Trophoblast cell (in vitro differentiated cells and primary cell): ENCODE measurements at regions not wholly inside any gene's neighbourhood (a gene's known extent, or its start where the extent isn't known, plus 50 kb on each side); places are given as distances from the start of the nearest gene placed in this dataset.
"Not testable (repeated sequence)": the region's sequence is repeated elsewhere in the genome, so short reads cannot be mapped to it uniquely, and the experiment has no call there.

Experiments
- DNase-seq, 2 donors: peaks; one replicate each; pipeline ENCODE4 v3.0.0-alpha.2; 2016
- H2AFZ ChIP-seq: 2 replicates; pipeline ENCODE4 v1.6.1; 2013; ENCODE audit warnings: low read length, moderate library complexity, mild to moderate bottlenecking; ENCODE audit not compliant: insufficient read depth, poor library complexity
- H2AK5ac ChIP-seq: 2 replicates; pipeline ENCODE4 v1.6.1; 2013; ENCODE audit warnings: mild to moderate bottlenecking, low read length
- H2BK120ac ChIP-seq: 2 replicates; pipeline ENCODE4 v1.6.1; 2013; ENCODE audit warnings: low read length, mild to moderate bottlenecking, moderate library complexity; ENCODE audit not compliant: insufficient read depth, poor library complexity
- H2BK12ac ChIP-seq: 2 replicates; pipeline ENCODE4 v1.6.1; 2013; ENCODE audit warnings: mild to moderate bottlenecking, low read length, moderate library complexity
- H2BK5ac ChIP-seq: 2 replicates; pipeline ENCODE4 v1.6.1; 2013; ENCODE audit warnings: low read length, low read depth, moderate library complexity, mild to moderate bottlenecking; ENCODE audit not compliant: poor library complexity
- H3K14ac ChIP-seq: 2 replicates; pipeline ENCODE4 v1.6.1; 2013; ENCODE audit warnings: mild to moderate bottlenecking, low read length
- H3K18ac ChIP-seq: 2 replicates; pipeline ENCODE4 v1.6.1; 2013; ENCODE audit warnings: mild to moderate bottlenecking, low read length
- H3K23ac ChIP-seq: 2 replicates; pipeline ENCODE4 v1.6.1; 2013; ENCODE audit warnings: low read length
- H3K27ac ChIP-seq: 2 replicates; pipeline ENCODE4 v1.5.1; 2013; ENCODE audit warnings: low read depth, mild to moderate bottlenecking, inconsistent platforms, low read length, moderate library complexity
- H3K27me3 ChIP-seq: 2 replicates; pipeline ENCODE4 v1.6.1; 2013; ENCODE audit warnings: inconsistent platforms, mild to moderate bottlenecking, low read length, moderate library complexity; ENCODE audit not compliant: insufficient read depth
- H3K36me3 ChIP-seq, 2 experiments: 1 replicate in 1 of 2; 2 replicates in 1 of 2; pipeline ENCODE4 v1.6.1; 2013; ENCODE audit warnings: low read length in 2 of 2, mild to moderate bottlenecking in 2 of 2, moderate library complexity in 1 of 2; ENCODE audit not compliant: insufficient read depth in 2 of 2, control insufficient read depth in 1 of 2
- H3K4ac ChIP-seq: 2 replicates; pipeline ENCODE4 v1.6.1; 2013; ENCODE audit warnings: low read depth, mild to moderate bottlenecking, low read length, moderate library complexity
- H3K4me1 ChIP-seq, 2 experiments: 1 replicate in 1 of 2; 2 replicates in 1 of 2; pipeline ENCODE4 v1.6.1; 2013; ENCODE audit warnings: low read length in 2 of 2, mild to moderate bottlenecking in 2 of 2, moderate library complexity in 1 of 2; ENCODE audit not compliant: insufficient read depth in 2 of 2, control insufficient read depth in 1 of 2
- H3K4me2 ChIP-seq: 2 replicates; pipeline ENCODE4 v1.6.1; 2013; ENCODE audit warnings: inconsistent platforms, mild to moderate bottlenecking, low read length, moderate library complexity
- H3K4me3 ChIP-seq: 2 replicates; pipeline ENCODE4 v1.5.1; 2013; ENCODE audit warnings: mild to moderate bottlenecking, low read depth, low read length, inconsistent platforms
- H3K79me1 ChIP-seq: one replicate; pipeline ENCODE4 v1.6.1; 2013; ENCODE audit warnings: low read length
- H3K79me2 ChIP-seq: 2 replicates; pipeline ENCODE4 v1.6.1; 2013; ENCODE audit warnings: low read length, mild to moderate bottlenecking; ENCODE audit not compliant: control insufficient read depth, insufficient read depth, poor library complexity
- H3K9ac ChIP-seq: 2 replicates; pipeline ENCODE4 v1.6.1; 2013; ENCODE audit warnings: mild to moderate bottlenecking, low read length
- H3K9me3 ChIP-seq: 2 replicates; pipeline ENCODE4 v1.6.1; 2013; ENCODE audit warnings: low read depth, mild to moderate bottlenecking, control low read depth, inconsistent platforms, low read length; ENCODE audit not compliant: insufficient read depth
- H4K12ac ChIP-seq: 2 replicates; pipeline ENCODE4 v1.6.1; 2013; ENCODE audit warnings: low read depth, mild to moderate bottlenecking, low read length, moderate library complexity
- H4K8ac ChIP-seq: 2 replicates; pipeline ENCODE4 v1.6.1; 2013; ENCODE audit warnings: low read depth, mild to moderate bottlenecking, low read length, moderate library complexity
- H4K91ac ChIP-seq: one replicate; pipeline ENCODE4 v1.6.1; 2013; ENCODE audit warnings: low read depth, mild to moderate bottlenecking, low read length, moderate library complexity
- WGBS: extraction: QIAGEN DNeasy Blood & Tissue Kit; methylation state at CpG from one replicate; pipeline ENCODE4 v1.1.7; 2013; ENCODE audit warnings: missing lambda C conversion rate; ENCODE audit not compliant: insufficient read length, insufficient coverage; ENCODE audit errors: extremely low coverage; 5-methylcytosine and 5-hydroxymethylcytosine counted together

DNA sequence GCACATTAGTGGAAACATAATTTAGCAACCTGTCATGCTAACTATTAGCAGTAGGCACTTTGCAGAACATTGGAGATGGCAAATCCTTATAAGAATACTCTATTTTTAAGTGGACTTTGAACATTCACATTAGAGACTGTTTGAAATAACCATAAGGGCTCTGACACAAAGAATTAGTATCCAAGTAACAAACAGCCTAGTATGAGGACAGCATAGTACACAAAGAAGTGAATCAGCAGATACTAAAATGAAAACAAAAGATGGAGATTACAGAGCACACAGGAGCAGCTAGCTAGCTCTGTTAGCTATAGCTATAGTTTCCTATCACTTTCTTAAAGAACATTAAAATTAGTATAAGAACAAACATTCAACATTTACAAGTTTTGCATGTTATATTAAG is 256.3 kb upstream of the SPOPL start:
- no peak for DNase-seq
- no peak overlapping the region for H3K4ac ChIP-seq
- H2BK12ac ChIP-seq = no peak overlapping the region
- H4K8ac ChIP-seq = no peak overlapping the region
- H3K79me1 ChIP-seq = no peaks in the 10 kb centered on the region
- peaks cover 4 to 7% of the 10 kb centered on the region in 2 experiments for H3K4me1 ChIP-seq
- H4K12ac ChIP-seq = no peak overlapping the region
- no peaks in the 10 kb centered on the region for H3K27me3 ChIP-seq
- no peak overlapping the region for H2BK120ac ChIP-seq
- no peak overlapping the region for H2AK5ac ChIP-seq
- H3K9me3 ChIP-seq = no peaks in the 10 kb centered on the region
- H3K18ac ChIP-seq = no peak overlapping the region
- no peak overlapping the region for H3K9ac ChIP-seq
- H3K23ac ChIP-seq = no peak overlapping the region
- no peak overlapping the region for H3K27ac ChIP-seq
- H2AFZ ChIP-seq = no peak overlapping the region
- H3K79me2 ChIP-seq = no peaks in the 10 kb centered on the region
- no peak overlapping the region for H2BK5ac ChIP-seq
- H3K4me2 ChIP-seq = no peak overlapping the region
- no peak overlapping the region for H3K14ac ChIP-seq
- H4K91ac ChIP-seq = no peak overlapping the region
- H3K36me3 ChIP-seq = no peaks in the 10 kb centered on the region
- no peak overlapping the region for H3K4me3 ChIP-seq

DNA sequence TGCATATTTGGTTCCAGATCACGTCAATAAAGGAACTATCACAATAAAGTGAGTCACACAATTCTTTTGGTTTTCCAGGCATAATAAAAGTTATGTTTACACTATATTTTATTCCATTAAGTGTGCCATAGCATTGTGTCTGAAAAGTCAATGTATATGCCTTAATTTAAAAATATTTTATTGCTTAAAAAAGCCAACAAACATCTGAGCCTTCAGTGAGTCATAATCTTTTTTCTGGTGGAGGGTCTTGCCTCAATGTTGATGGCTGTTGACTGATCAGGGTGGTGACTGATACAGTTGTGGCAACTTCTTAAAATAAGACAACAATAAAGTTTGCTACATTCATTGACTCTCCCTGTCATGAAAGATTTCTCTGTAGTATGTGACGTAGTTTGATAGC is 254.3 kb upstream of the SPOPL start:
- H3K27ac ChIP-seq = no peak overlapping the region
- no peak overlapping the region for H3K4ac ChIP-seq
- no peak overlapping the region for H4K91ac ChIP-seq
- H2AFZ ChIP-seq = no peak overlapping the region
- H3K18ac ChIP-seq = no peak overlapping the region
- DNase-seq = no peak
- no peaks in the 10 kb centered on the region for H3K79me2 ChIP-seq
- peaks cover 4 to 7% of the 10 kb centered on the region in 2 experiments for H3K4me1 ChIP-seq
- H3K79me1 ChIP-seq = no peaks in the 10 kb centered on the region
- no peak overlapping the region for H2BK5ac ChIP-seq
- H3K14ac ChIP-seq = no peak overlapping the region
- H3K4me3 ChIP-seq = no peak overlapping the region
- no peaks in the 10 kb centered on the region for H3K9me3 ChIP-seq
- H2BK120ac ChIP-seq = no peak overlapping the region
- H3K36me3 ChIP-seq = no peaks in the 10 kb centered on the region
- WGBS = no CpG with 5 or more reads among the region's 2 CpGs
- H2BK12ac ChIP-seq = no peak overlapping the region
- no peak overlapping the region for H3K9ac ChIP-seq
- H4K12ac ChIP-seq = no peak overlapping the region
- H4K8ac ChIP-seq = no peak overlapping the region
- no peak overlapping the region for H3K4me2 ChIP-seq
- H2AK5ac ChIP-seq = no peak overlapping the region
- H3K27me3 ChIP-seq = no peaks in the 10 kb centered on the region
- H3K23ac ChIP-seq = no peak overlapping the region

DNA sequence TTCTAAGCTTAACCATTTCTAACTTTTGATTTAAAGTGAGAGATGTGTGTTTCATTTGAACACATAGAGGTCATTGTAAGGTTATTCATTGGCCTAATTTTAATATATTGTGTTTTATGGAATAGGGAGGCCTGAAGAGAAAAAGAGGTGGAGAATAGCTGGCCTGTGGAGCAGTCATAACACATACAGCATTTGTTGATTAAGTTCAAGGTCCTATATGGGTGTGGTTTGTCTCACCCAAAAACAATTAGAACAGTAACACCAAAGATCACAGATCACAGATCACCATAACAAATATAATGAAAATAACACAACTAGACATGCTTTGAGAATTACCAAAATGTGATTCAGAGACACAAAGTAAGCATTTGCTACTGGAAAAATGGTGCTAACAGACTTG is 252.4 kb upstream of the SPOPL start:
- no peak overlapping the region for H3K9ac ChIP-seq
- no peak overlapping the region for H3K27ac ChIP-seq
- no peaks in the 10 kb centered on the region for H3K79me2 ChIP-seq
- no peaks in the 10 kb centered on the region for H3K9me3 ChIP-seq
- no peak overlapping the region for H4K91ac ChIP-seq
- DNase-seq = no peak
- no peaks in the 10 kb centered on the region for H3K79me1 ChIP-seq
- H2AFZ ChIP-seq = no peak overlapping the region
- no peak overlapping the region for H3K4me2 ChIP-seq
- H3K14ac ChIP-seq = no peak overlapping the region
- no peak overlapping the region for H4K8ac ChIP-seq
- no peak overlapping the region for H2BK5ac ChIP-seq
- no peak overlapping the region for H3K4ac ChIP-seq
- H2BK120ac ChIP-seq = no peak overlapping the region
- H3K18ac ChIP-seq = no peak overlapping the region
- H3K23ac ChIP-seq = no peak overlapping the region
- no peak overlapping the region for H2BK12ac ChIP-seq
- no peak overlapping the region for H4K12ac ChIP-seq
- peaks cover 4 to 7% of the 10 kb centered on the region in 2 experiments for H3K4me1 ChIP-seq
- H2AK5ac ChIP-seq = no peak overlapping the region
- H3K27me3 ChIP-seq = no peaks in the 10 kb centered on the region
- H3K36me3 ChIP-seq = peaks cover 0 to under 1% of the 10 kb centered on the region in 2 experiments
- H3K4me3 ChIP-seq = no peak overlapping the region

DNA sequence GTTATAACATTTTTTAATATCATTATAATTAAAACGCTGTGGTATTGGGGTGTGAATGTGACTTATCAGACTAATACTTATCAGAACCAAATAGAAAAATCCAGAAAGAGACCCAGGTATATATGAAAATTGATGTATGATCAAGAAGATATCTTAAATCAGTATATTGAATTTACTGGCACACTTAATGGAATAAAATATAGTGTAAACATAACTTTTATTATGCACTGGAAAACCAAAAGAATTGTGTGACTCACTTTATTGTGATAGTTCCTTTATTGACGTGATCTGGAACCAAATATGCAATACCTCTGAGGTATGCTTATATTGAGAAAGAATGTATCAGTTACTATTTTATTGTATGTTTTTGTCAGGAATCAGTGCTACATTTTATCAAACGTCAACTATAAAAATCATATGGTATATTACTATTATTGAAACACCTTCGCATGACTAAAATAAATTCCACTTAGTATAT is 250.7 kb upstream of the SPOPL start:
- H2AFZ ChIP-seq, H2BK5ac ChIP-seq, H2BK120ac ChIP-seq, H3K9me3 ChIP-seq, H3K27ac ChIP-seq, H3K79me2 ChIP-seq, H4K91ac ChIP-seq, H3K9ac ChIP-seq, H3K4me3 ChIP-seq, DNase-seq, H3K4me1 ChIP-seq, H2BK12ac ChIP-seq, H3K23ac ChIP-seq, H3K79me1 ChIP-seq, H3K4me2 ChIP-seq, H3K27me3 ChIP-seq, H4K8ac ChIP-seq, H4K12ac ChIP-seq, H3K14ac ChIP-seq, H3K18ac ChIP-seq, H2AK5ac ChIP-seq, H3K4ac ChIP-seq, H3K36me3 ChIP-seq: not testable (repeated sequence)
- WGBS = no CpG with 5 or more reads among the region's 4 CpGs
